ENCODE measurements at regions not wholly inside any gene's neighbourhood (a gene's known extent, or its start where the extent isn't known, plus 50 kb on each side); places are given as distances from the start of the nearest gene placed in this dataset.
"Not testable (repeated sequence)": the region's sequence is repeated elsewhere in the genome, so short reads cannot be mapped to it uniquely, and the experiment has no call there.

DNA sequence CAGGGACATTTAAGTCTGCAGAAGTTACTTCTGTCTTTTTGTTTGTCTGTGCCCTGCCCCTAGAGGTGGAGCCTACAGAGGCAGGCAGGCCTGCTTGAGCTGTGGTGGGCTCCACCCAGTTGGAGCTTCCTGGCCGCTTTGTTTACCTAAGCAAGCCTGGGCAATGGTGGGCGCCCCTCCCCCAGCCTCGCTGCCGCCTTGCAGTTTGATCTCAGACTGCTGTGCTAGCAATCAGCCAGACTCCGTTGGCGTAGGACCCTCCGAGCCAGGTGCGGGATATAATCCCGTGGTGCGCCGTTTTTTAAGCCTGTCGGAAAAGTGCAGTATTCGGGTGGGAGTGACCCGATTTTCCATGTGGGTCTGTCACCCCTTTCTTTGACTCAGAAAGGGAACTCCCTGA, 170.7 kb upstream of the KCND3 start:
- H3K18ac ChIP-seq (ENCODE audit: low read depth, low read length); H3K27me3 ChIP-seq (ENCODE audit: control insufficient read depth, insufficient read depth, low read length); H2BK20ac ChIP-seq (ENCODE audit: low read depth, low read length); H2AK9ac ChIP-seq (replicated peaks; ENCODE audit: low read depth, low read length, poor library complexity); H2AFZ ChIP-seq (replicated peaks; ENCODE audit: low read length, poor library complexity); H3K79me1 ChIP-seq (ENCODE audit: low read depth in 1 of 2, low read length in 2 of 2); H3K9ac ChIP-seq (ENCODE audit: low read depth, low read length); POLR2A ChIA-PET (ENCODE audit: unreplicated experiment); H3K14ac ChIP-seq (replicated peaks; ENCODE audit: low read depth, low read length); H2BK15ac ChIP-seq (ENCODE audit: low read depth, low read length); H4K91ac ChIP-seq (ENCODE audit: insufficient read depth, low read depth, low read length); H3K4ac ChIP-seq (ENCODE audit: low read depth, low read length); intact Hi-C loops (cut with micrococcal nuclease); H2BK120ac ChIP-seq (ENCODE audit: low read depth, low read length); H3K56ac ChIP-seq (ENCODE audit: extremely low read depth, insufficient read depth, low read length); H3K23ac ChIP-seq (ENCODE audit: low read depth, low read length); H2BK5ac ChIP-seq (ENCODE audit: low read depth, low read length, poor library complexity, severe bottlenecking); ATAC-seq (ENCODE audit: low read depth); H3K4me3 ChIP-seq (ENCODE audit: insufficient read depth, low read depth, low read length); H4K8ac ChIP-seq (ENCODE audit: low read depth in 2 of 2, low read length in 2 of 2); in situ Hi-C loops (cut with MboI; ENCODE audit: low sequenced_read_pairs); H3K9me3 ChIP-seq (ENCODE audit: control insufficient read depth, insufficient read depth, low read length); H4K20me1 ChIP-seq (ENCODE audit: insufficient read depth, low read length); H3K36me3 ChIP-seq (ENCODE audit: control insufficient read depth, insufficient read depth, low read length); H3K4me1 ChIP-seq (ENCODE audit: control insufficient read depth, insufficient read depth, low read length); CTCF ChIA-PET; H3K4me2 ChIP-seq (ENCODE audit: low read depth, low read length); H3K9me1 ChIP-seq (ENCODE audit: insufficient read depth, low read length); H4K5ac ChIP-seq (ENCODE audit: low read depth, low read length); dilution Hi-C loops (cut with HindIII; ENCODE audit: low sequenced_read_pairs, unreplicated experiment); H3K27ac ChIP-seq (ENCODE audit: insufficient read depth, low read length); BruUV-seq (replicated peaks); H2AK5ac ChIP-seq (ENCODE audit: low read depth, low read length); DNase-seq: not testable (repeated sequence)
- 57% methylated on average over 13 of the region's 14 CpGs; no CpG with 5 or more reads in 1 of the 2 experiments for WGBS, 2 experiments (ENCODE audit: extremely low coverage in 2 of 2, insufficient read length in 1 of 2)
